Lung (tissue), 11 donors: ENCODE measurements at regions not wholly inside any gene's neighbourhood (a gene's known extent, or its start where the extent isn't known, plus 50 kb on each side); places are given as distances from the start of the nearest gene placed in this dataset.

Experiments used
- ATAC-seq: fragments of 200-7000 bp; cut with Tn5 transposase; one replicate; pipeline ENCODE4 v1.9.1; 2020; ENCODE audit warnings: moderate number of reproducible peaks; ENCODE audit not compliant: insufficient read depth, low FRiP score
- DNase-seq, 3 donors: peaks; one replicate each; pipeline ENCODE4 v3.0.0-alpha.2; 2013 to 2017
- H3K27ac ChIP-seq, 2 donors: one replicate each; pipeline ENCODE4 v1.5.1; 2013; ENCODE audit warnings: mild to moderate bottlenecking in 2 of 2, moderate library complexity in 2 of 2, control low read depth in 1 of 2, inconsistent platforms in 1 of 2, low read depth in 1 of 2, low read length in 1 of 2
- H3K27me3 ChIP-seq, 3 donors: one replicate each; pipeline ENCODE4 v1.5.1; 2013; ENCODE audit warnings: low read length in 2 of 3; ENCODE audit not compliant: control insufficient read depth in 3 of 3, insufficient read depth in 3 of 3
- H3K36me3 ChIP-seq, 4 donors: one replicate each; pipeline ENCODE4 v1.5.1; 2013; ENCODE audit warnings: low read length in 4 of 4, mild to moderate bottlenecking in 1 of 4, moderate library complexity in 1 of 4; ENCODE audit not compliant: control insufficient read depth in 4 of 4, insufficient read depth in 4 of 4
- H3K4me1 ChIP-seq, 5 donors: one replicate each; pipeline ENCODE4 v1.5.1; 2013; ENCODE audit warnings: low read length in 5 of 5, mild to moderate bottlenecking in 2 of 5, moderate library complexity in 1 of 5; ENCODE audit not compliant: control insufficient read depth in 5 of 5, insufficient read depth in 5 of 5
- H3K4me3 ChIP-seq: one replicate; pipeline ENCODE4 v1.5.1; 2013; ENCODE audit warnings: mild to moderate bottlenecking, control low read depth, moderate library complexity
- H3K9ac ChIP-seq, 2 donors: one replicate each; pipeline ENCODE4 v1.5.1; 2013; ENCODE audit warnings: low read length in 2 of 2, control low read depth in 1 of 2; ENCODE audit not compliant: insufficient read depth in 1 of 2
- H3K9me3 ChIP-seq, 4 donors: one replicate each; pipeline ENCODE4 v1.5.1; 2013; ENCODE audit warnings: low read length in 3 of 4, mild to moderate bottlenecking in 1 of 4, moderate library complexity in 1 of 4; ENCODE audit not compliant: control insufficient read depth in 4 of 4, insufficient read depth in 3 of 4
- WGBS, 2 donors: extraction: QIAGEN DNeasy Blood & Tissue Kit; methylation state at CpG; one replicate each; pipeline ENCODE4 v1.1.7; 2013; 5-methylcytosine and 5-hydroxymethylcytosine counted together
- TF ChIP-seq, protein P1 (sequence below): IDR thresholded peaks from 2 replicates; pipeline ENCODE4 v1.5.1; 2012; ENCODE audit warnings: mild to moderate bottlenecking; ENCODE audit errors: control extremely low read depth, extremely low read depth
- donor health status: control.
- donor health status: control.
- donor health status: Bipolar disorder and iron deficiency.
- donor health status: healthy.
- donor health status: DM: yes; HTN: yes; CAD: no.

DNA sequence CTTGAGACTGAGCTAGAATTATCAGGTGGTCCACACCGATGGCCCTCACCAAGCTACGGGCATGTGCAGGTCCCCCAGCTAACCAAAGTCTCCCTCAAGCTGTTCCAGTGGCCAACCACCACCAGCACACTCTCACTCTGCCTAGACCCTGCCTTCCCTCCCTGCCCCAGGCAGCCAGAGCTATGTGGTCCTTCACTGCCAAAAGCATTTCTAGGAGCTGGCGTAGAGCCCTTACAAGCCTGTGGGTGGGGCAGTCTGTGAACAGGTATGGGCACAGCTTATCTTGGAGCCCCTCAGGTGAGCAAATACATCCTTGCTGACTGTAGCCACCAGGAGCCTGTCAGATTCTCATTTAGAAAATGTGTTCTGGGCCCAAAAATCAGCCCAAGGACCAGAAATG is 159.8 kb upstream of the PPP2R3A start:
- Histone ChIP-seq H3K4me1 (peaks cover 0 to 2% (median 0%) of the 10 kb centered on the region in 5 donors), H3K27ac (no peak overlapping the region), H3K27me3 (peaks cover 0 to 6% (median 0%) of the 10 kb centered on the region in 3 donors), H3K36me3 (no peaks in the 10 kb centered on the region), H3K9ac (no peak overlapping the region), H3K9me3 (peaks cover 0 to 2% (median 0%) of the 10 kb centered on the region in 4 donors), H3K4me3 (no peak overlapping the region)
- no peak for ATAC-seq
- WGBS, 2 donors: 80 to 92% methylated on average over 3 of the region's 3 CpGs
- TF ChIP-seq, protein P1, sequence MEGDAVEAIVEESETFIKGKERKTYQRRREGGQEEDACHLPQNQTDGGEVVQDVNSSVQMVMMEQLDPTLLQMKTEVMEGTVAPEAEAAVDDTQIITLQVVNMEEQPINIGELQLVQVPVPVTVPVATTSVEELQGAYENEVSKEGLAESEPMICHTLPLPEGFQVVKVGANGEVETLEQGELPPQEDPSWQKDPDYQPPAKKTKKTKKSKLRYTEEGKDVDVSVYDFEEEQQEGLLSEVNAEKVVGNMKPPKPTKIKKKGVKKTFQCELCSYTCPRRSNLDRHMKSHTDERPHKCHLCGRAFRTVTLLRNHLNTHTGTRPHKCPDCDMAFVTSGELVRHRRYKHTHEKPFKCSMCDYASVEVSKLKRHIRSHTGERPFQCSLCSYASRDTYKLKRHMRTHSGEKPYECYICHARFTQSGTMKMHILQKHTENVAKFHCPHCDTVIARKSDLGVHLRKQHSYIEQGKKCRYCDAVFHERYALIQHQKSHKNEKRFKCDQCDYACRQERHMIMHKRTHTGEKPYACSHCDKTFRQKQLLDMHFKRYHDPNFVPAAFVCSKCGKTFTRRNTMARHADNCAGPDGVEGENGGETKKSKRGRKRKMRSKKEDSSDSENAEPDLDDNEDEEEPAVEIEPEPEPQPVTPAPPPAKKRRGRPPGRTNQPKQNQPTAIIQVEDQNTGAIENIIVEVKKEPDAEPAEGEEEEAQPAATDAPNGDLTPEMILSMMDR: no peak
- peak; percentile 5 to 40 (median 36) for DNase-seq

DNA sequence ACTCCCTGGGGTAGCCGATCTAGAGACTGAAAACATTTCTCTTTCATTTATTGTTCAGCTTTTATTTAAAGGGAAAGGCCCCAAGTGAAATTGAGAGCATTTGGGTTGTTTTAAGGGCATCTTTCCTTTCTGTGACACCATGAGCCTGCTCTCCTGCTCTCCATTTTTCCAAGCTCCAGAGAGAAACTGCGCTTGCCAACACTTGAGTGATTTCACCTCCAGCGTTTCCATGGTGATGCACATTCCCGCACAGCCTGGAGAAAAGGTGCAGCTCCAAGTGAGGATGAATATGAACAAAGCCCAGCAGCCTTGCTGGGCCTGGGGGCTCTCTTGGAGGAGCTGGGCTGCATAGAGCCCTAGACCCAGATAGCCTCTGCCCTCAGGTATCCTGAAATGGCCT is 159.2 kb upstream of the PPP2R3A start:
- DNase-seq (peak; percentile 6 to 56 (median 42)), ATAC-seq (no peak)
- H3K27me3 ChIP-seq: peaks cover 0 to 6% (median 0%) of the 10 kb centered on the region in 3 donors
- H3K9me3 ChIP-seq: peaks cover 0 to 2% (median 0%) of the 10 kb centered on the region in 4 donors
- TF ChIP-seq, protein P1: no peak
- no peak overlapping the region for H3K4me3 ChIP-seq
- WGBS, 2 donors: 42 to 59% methylated on average over 4 of the region's 4 CpGs
- peaks cover 0 to 2% (median 0%) of the 10 kb centered on the region in 5 donors for H3K4me1 ChIP-seq
- no peak overlapping the region for H3K27ac ChIP-seq
- no peak overlapping the region for H3K9ac ChIP-seq
- H3K36me3 ChIP-seq: no peaks in the 10 kb centered on the region

DNA sequence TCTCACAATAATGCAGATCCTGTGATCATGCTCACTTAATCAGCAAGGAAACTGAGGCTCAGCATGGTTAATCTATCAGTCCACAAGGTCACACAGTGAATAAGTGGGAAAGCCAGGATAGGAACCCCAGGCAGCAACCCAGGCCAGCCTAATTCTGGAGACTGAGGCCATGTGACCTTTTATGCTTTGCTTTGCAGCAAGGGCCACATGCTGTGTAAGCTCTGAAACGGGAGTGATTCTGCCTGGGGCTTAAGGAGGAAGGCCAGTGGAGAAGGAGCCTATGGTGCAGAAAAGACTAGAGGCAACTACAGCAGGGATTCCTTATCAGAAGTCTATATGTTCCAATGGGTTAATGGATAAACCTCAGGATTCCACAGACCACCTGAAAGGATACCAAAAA is 157.6 kb upstream of the PPP2R3A start:
- Histone ChIP-seq H3K36me3 (no peaks in the 10 kb centered on the region), H3K9ac (no peak overlapping the region), H3K27ac (no peak overlapping the region), H3K9me3 (peaks cover 0 to 2% (median 0%) of the 10 kb centered on the region in 4 donors), H3K27me3 (peaks cover 0 to 6% (median 0%) of the 10 kb centered on the region in 3 donors), H3K4me3 (no peak overlapping the region), H3K4me1 (peaks cover 0 to 2% (median 0%) of the 10 kb centered on the region in 5 donors)
- WGBS, 2 donors: 24 to 35% methylated on average over 1 of the region's 1 CpG
- ATAC-seq (no peak), DNase-seq (no peak)
- TF ChIP-seq, protein P1: no peak
